EH (cell line): ENCODE measurements at regions not wholly inside any gene's neighbourhood (a gene's known extent, or its start where the extent isn't known, plus 50 kb on each side); places are given as distances from the start of the nearest gene placed in this dataset.
A peak's percentile ranks its signal among the peaks of the same experiment; 100 is the strongest.

Experiments
- DNase-seq: peaks from one replicate; pipeline ENCODE4 v3.0.0-alpha.2; 2015; ENCODE audit warnings: low read depth

GRCh38 chr6:9610620-9611415 is 804.1 kb downstream of the TFAP2A start:
- no peak for DNase-seq

GRCh38 chr6:9606435-9607134 is 808.3 kb downstream of the TFAP2A start:
- no peak for DNase-seq

GRCh38 chr6:9594746-9595145 is 820.1 kb downstream of the TFAP2A start:
- no peak for DNase-seq

GRCh38 chr6:9593554-9593953 is 821.3 kb downstream of the TFAP2A start:
- peak; percentile 21 for DNase-seq

GRCh38 chr6:9583753-9584352 is 831.0 kb downstream of the TFAP2A start:
- peak; percentile 48 for DNase-seq

- DNase-seq, result no peak
These were observed 833.7 kb downstream of the TFAP2A start for GRCh38 chr6:9581155-9581554.

GRCh38 chr6:9576521-9576920 is 838.4 kb downstream of the TFAP2A start:
- peak; percentile 35 for DNase-seq

GRCh38 chr6:9566096-9566495 is 848.8 kb downstream of the TFAP2A start:
- DNase-seq, result no peak

- peak; percentile 62 for DNase-seq
These were observed 850.9 kb downstream of the TFAP2A start for GRCh38 chr6:9564021-9564420.

GRCh38 chr6:9563568-9563967 is 851.3 kb downstream of the TFAP2A start:
- DNase-seq, result no peak

GRCh38 chr6:9554806-9555205 is 860.1 kb downstream of the TFAP2A start:
- no peak for DNase-seq

GRCh38 chr6:9554323-9554722 is 860.6 kb downstream of the TFAP2A start:
- DNase-seq, result no peak

- DNase-seq, result no peak
These were observed 861.9 kb downstream of the TFAP2A start for GRCh38 chr6:9553002-9553401.

GRCh38 chr6:9543649-9544048 is 871.2 kb downstream of the TFAP2A start:
- no peak for DNase-seq

GRCh38 chr6:9540534-9541126 is 874.2 kb downstream of the TFAP2A start:
- DNase-seq, result peak; percentile 72

GRCh38 chr6:9540126-9540525 is 874.7 kb downstream of the TFAP2A start:
- DNase-seq, result peak; percentile 50

- no peak for DNase-seq
These were observed 875.6 kb downstream of the TFAP2A start for GRCh38 chr6:9539231-9539755.

- peak; percentile 97 for DNase-seq
These were observed 877.5 kb downstream of the TFAP2A start for GRCh38 chr6:9537381-9537780.

GRCh38 chr6:9535106-9535505 is 879.8 kb downstream of the TFAP2A start:
- DNase-seq, result no peak

GRCh38 chr6:9532621-9533557 is 882.0 kb downstream of the TFAP2A start:
- DNase-seq, result peak; percentile 38

- DNase-seq, result no peak
These were observed 887.1 kb downstream of the TFAP2A start for GRCh38 chr6:9527679-9528286.
